ENCODE measurements at regions not wholly inside any gene's neighbourhood (a gene's known extent, or its start where the extent isn't known, plus 50 kb on each side); places are given as distances from the start of the nearest gene placed in this dataset.
"Not testable (repeated sequence)": the region's sequence is repeated elsewhere in the genome, so short reads cannot be mapped to it uniquely, and the experiment has no call there.

- no peak for ATAC-seq
- intact Hi-C loops (cut with DNase I) = loop anchor here (2.0 to 10.0 kb wide), 3 partner anchors 117 to 413 kb away; partner anchors contain the start of gene PRIM2 (in 1 of the 2)
- no peak for DNase-seq
Measured at GRCh38 chr6:56904068-56904467, 50.8 kb upstream of the BEND6 start.

GRCh38 chr6:56902641-56903464, 52.1 kb upstream of the BEND6 start:
- ATAC-seq (peak; percentile 27 to 72), DNase-seq (no peak)
- intact Hi-C loops (cut with DNase I) = loop anchor here in 1 of 2 donors (10.0 kb wide), 1 partner anchor 122 kb away; no protein-coding TSS in a partner anchor

DNA sequence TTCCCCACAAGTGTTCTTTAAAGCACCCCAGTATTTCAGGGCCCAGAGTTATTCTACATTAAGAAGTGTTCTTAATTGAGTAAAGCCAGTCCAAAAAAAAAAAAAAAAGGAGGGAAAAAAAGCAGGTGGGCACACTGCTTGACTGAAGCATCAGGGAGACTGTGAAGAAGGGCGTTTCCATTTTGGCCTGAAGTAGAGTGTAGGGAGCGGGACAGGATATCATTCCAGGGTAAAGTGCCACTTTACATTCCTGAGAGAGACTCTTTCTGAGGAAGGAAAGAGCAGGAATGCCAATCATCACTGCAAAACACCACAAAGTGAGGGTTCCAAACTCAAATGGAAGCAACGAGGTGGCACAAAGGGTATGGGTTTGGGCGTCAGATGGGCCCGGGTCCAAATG, 54.1 kb upstream of the BEND6 start:
- DNase-seq (no peak), ATAC-seq (no peak)
- intact Hi-C loops (cut with DNase I) = loop anchor here in 1 of 2 donors (10.0 kb wide), 1 partner anchor 124 kb away; no protein-coding TSS in a partner anchor

GRCh38 chr6:56899753-56900152, 55.2 kb upstream of the BEND6 start:
- ATAC-seq (no peak), DNase-seq (no peak)
- intact Hi-C loops (cut with DNase I) = loop anchor here in 1 of 2 donors (10.0 kb wide), 1 partner anchor 125 kb away; no protein-coding TSS in a partner anchor

DNA sequence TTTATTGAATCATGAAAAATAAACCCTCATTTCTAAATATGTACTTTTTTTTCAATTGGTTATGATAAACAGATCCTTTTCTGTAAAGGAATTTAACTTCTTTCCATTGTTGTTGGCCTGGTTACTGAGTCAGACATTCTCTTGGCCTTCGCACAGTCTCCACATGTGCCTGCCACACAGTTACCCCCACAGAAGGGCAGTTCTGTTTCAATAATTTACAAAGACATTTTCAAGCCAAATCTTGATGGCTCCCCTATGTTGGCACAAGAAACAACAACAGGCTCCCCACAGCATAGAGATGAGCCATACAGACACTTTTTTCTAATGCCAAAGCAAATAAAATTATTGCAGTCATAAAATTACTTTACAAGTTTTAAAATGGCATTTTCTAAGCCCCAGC, 55.6 kb upstream of the BEND6 start:
- no peak for DNase-seq
- ATAC-seq = no peak
- intact Hi-C loops (cut with DNase I) = no loop called here

DNA sequence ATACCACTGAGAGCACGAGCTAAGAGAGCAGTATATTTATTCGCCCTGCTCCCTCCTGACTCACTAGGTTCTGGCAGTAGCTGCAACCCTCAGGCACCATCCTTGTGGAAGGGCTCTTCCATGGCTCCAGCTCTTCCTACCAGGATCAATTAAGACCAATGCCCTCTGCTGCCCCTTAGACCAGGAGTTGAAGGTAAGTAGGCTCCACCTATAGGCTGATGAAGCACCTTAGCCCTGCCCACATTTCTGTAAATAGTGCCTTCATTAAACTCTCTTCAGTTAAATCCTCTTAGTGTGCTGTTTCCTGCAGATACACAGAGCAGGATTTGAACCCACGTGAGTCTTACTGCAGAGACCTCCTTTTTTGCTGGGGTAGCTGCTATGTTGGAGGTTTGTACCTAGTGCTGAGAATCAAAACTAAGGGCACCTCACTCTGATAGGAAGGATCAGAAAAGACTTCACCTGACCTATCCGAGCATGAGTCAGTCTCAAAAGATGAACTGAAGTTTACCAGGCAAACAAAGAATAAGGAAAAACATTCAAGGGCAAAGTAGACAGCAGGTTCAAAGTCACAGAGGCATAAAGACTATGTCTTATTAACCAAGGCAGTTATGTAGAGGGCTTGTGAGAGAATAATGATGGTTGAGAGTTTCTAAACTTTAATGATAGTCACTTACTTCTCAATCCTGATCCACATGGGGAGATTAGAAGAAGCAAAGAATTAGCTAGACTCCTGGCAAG, 56.9 kb upstream of the BEND6 start:
- DNase-seq = no peak
- ATAC-seq = no peak
- intact Hi-C loops (cut with DNase I) = no loop called here

GRCh38 chr6:56891754-56892153, 63.2 kb upstream of the BEND6 start:
- ATAC-seq (no peak), DNase-seq (no peak)
- intact Hi-C loops (cut with DNase I) = no loop called here

DNA sequence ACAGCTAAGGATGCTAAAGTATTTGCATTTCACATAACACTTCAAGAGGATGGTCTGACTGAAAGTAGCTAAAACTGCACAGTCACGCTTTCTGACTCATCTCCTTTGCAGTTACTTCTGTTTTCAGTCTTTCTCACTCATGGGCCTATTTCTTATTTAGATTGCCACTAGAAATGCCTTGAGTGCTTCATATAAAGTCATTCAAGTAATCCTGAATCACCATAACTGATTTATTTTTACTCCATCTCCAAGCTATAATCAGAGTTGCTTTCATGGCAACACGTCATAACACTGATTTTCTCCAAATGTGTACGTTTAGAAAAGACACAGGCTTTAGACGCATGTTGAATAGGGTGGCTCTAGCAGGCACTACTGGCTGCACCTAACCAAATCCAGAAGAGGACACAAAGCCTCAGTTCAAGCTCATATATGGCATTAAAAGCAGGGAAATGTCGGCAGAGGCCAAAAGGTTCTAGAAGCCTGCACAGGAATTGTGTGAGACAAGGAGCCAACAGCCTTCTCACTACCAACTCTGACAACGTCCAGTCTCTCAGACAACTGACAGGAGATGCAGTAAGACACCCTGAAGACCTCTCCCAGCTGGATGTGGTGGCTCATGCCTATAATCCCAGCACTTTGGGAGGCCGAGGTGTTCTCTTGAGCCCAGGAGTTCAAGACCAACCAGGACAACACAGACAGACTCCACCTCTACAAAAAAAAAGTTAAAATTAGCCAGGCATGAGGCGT, 64.1 kb upstream of the BEND6 start:
- no peak for ATAC-seq
- intact Hi-C loops (cut with DNase I) = no loop called here
- no peak for DNase-seq

GRCh38 chr6:56890066-56890465, 64.8 kb upstream of the BEND6 start:
- DNase-seq (no peak), ATAC-seq (no peak)
- intact Hi-C loops (cut with DNase I) = no loop called here

- ATAC-seq (no peak), DNase-seq (no peak)
- intact Hi-C loops (cut with DNase I) = no loop called here
Measured at GRCh38 chr6:56889492-56889891, 65.4 kb upstream of the BEND6 start.

- no peak for ATAC-seq
- DNase-seq = no peak
- intact Hi-C loops (cut with DNase I) = no loop called here
Measured at GRCh38 chr6:56888687-56889086, 66.2 kb upstream of the BEND6 start.

DNA sequence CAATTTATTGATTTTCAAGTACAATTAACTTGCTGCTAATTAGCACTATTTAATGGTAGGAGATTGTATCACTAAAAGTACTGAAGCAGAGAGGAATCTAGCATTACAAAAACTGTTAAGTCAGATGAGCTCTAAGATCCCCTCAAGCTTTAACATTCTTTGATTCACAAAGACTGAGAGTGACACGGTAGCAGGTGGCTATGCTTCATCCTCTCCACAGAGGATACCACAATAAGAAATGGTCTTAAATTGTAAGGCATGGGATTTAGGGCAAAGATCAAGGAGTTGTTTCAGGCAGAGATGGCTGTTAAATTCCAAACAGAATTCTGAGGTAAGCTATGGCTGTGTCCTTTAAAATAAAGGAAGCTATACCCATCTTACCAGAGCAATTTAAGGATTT, 67.8 kb upstream of the BEND6 start:
- ATAC-seq = no peak
- intact Hi-C loops (cut with DNase I) = no loop called here
- no peak for DNase-seq

- intact Hi-C loops (cut with DNase I) = no loop called here
- DNase-seq = no peak
- ATAC-seq = no peak
Measured at GRCh38 chr6:56877922-56878321, 77.0 kb upstream of the BEND6 start.

DNA sequence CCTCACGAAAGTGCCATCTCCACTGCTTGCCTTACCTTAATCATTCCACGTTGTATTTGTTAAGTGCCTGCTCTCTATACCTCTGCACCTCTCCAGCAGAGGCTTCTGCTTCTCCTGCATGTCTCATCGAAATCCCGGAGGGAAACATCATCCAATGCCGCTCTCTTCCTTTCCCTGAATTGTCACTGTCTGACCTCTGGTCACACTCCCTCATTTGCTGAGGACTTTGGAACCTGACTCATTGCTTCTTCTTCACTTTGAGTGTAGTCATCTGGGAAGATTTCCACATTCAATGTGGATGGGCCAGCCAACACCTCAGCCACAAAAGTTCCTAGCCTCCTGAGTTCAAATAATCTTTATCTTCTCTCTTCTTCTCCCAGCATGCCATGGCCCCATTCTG, 78.9 kb upstream of the BEND6 start:
- intact Hi-C loops (cut with DNase I) = no loop called here
- DNase-seq (no peak), ATAC-seq (no peak)

DNA sequence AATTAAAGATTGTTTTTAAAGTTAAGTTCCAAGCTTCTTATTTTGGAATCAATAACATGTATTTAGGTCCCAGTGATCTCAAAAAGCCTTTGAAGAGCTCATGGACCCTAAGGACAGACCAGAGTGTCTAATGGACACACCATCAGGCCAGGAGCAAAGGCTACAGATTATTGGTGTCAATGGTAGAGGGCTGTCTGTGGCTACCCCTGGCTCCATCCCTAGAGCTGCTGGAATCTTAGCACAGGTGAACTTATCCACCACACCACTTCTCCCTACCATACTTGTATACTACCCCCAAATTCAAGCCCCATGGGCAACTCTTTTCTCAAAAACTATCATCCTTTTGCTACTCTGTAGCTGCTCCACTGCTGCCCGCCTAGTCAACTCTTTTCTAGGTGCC, 79.4 kb upstream of the BEND6 start:
- ATAC-seq (no peak), DNase-seq (no peak)
- intact Hi-C loops (cut with DNase I) = no loop called here

GRCh38 chr6:56874328-56874727, 80.6 kb upstream of the BEND6 start:
- no peak for ATAC-seq
- DNase-seq = no peak
- intact Hi-C loops (cut with DNase I) = no loop called here

DNA sequence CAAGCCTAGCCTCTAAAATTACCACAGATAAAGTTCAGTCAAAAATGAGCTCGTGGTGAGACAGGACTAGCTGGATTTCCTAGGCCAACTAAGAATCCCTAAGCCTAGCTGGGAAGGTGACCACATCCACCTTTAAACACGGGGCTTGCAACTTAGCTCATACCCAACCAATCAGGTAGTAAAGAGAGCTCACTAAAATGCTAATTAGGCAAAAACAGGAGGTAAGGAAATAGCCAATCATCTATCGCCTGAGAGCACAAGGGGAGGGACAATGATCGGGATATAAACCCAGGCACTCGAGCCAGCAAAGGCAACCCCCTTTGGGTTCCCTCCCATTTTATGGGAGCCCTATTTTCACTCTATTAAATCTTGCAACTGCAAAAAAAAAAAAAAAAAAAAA, 84.9 kb upstream of the BEND6 start:
- intact Hi-C loops (cut with DNase I); DNase-seq; ATAC-seq: not testable (repeated sequence)

DNA sequence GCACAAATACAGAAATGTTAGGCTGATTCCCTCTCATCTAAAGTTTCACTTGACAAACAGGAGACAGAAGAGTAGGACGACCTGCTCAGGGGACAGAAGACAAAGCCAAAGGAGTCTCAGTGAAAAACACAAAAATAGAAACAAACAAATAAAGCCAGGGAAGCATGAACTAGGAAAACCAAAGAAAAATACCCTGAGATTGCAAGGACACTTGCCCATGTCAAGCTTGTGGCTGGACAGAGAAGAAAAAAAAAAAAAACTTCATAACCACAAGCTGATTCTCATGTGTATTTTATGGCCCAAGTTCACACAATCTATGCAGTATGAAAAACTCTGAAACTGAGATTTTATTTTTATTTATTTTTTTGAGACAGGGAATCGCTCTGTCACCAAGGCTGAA, 85.6 kb upstream of the BEND6 start:
- intact Hi-C loops (cut with DNase I) = loop anchor here in 1 of 2 donors (10.0 kb wide), 1 partner anchor 515 kb away; no protein-coding TSS in a partner anchor
- ATAC-seq (no peak), DNase-seq (no peak)

DNA sequence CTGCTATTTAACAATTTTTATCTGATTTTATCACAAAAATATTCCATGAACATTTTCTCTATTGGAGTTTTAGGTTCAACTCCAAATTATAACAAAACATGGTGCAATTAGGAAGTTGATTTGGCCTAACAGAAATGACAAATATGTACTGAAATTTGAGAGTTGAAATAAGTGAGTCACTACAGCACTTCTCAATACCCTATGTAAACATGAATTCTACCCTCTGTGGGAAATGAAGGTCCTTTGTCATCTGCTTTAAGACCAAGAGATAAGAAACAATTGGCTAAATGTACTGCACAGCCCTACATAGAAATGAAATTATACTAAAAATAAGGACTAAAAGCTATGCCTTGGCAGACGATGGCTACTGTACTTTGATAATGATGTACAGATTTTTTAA, 86.2 kb upstream of the BEND6 start:
- intact Hi-C loops (cut with DNase I) = loop anchor here in 1 of 2 donors (10.0 kb wide), 1 partner anchor 514 kb away; no protein-coding TSS in a partner anchor
- no peak for ATAC-seq

More for the DNA sequence above, 86.2 kb upstream of the BEND6 start:
- DNase-seq = no peak

Data from left cardiac atrium (tissue), 4 donors.